Epidermal melanocyte (primary cell): ENCODE measurements at regions not wholly inside any gene's neighbourhood (a gene's known extent, or its start where the extent isn't known, plus 50 kb on each side); places are given as distances from the start of the nearest gene placed in this dataset.

Source experiments
- DNase-seq: peaks from one replicate; pipeline ENCODE4 v3.0.0; 2011; ENCODE audit warnings: low spot score; ENCODE audit not compliant: insufficient read length

DNA sequence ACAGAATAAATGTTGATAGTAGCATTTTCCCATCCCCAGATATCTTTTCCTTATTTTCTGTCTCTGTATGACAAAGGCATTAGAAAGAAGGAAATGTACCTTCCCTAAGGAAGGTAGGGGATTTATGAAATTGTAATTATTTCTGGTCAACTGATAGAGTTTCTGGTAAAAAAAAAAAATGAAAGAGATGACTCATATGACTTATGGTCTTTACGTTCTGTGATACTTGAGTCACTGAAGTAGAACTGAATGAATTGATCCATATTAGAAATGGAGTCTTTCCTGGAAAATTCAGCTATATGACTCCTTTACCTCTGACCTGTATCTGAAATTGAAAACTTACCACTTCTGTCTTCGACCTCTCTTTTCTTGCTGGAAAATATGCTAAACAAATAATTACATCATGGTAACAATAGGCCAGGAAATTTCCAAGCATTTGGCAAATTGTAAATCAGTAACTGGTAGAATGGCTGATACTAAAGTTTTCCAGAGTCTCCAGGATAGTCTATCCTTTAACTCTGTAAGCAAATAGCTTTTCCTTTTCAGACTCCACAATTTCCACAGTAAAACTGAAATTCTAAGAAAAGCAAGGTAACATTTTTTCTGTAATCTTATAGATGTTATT is 364.3 kb upstream of the PTBP2 start:
- no peak for DNase-seq

DNA sequence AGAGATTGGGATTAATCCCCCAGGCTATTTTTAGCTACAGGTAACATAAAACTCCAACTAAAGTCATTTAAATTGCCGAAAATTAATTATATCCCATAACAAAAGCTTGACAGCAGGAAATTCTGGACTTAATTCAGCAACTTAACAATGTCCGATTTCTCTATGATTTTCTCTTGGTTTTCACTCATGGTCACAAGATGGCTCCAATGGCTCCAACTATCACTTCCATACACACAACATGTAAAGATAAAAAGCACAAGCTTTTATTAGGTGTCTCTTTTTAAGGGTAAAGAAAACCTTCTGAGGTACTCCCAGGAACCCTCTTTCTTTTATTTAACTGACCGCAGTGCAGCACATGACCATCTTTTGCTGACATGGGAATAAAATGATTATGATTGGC is 363.5 kb upstream of the PTBP2 start:
- DNase-seq, result no peak

DNA sequence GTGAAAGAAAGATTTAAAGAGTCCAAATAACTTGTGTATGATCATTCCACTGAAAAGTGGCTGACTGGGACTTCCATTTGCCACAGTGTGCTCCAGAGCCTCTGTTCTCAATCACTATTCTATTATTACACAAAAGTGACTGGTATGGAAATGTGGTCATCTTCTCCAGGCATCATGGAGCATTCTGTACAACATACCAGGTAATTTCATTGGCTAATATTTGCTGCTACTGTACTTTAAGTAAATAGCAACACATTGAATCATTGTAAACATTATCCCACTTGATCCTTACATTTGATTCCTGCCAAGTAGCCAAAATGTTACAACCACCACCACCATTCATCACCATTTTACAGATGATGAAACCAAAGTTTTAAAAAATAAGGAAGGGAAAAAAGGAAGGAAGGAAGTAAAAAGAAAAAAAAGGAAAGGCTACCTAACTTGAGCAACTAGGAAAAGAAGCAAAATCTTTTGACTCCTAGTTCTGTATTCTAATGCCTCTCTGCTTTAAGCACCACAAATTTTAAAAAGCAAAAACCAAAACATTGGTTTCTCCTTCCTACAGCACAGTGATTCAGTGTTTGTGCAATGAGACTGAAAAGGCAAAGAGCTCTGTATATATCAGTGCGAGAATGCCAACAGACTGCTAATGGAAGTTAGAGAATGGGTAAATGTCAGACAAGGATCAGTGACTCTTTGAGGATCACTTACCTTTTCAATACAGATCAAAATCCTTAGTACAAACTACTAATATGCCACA is 361.4 kb upstream of the PTBP2 start:
- DNase-seq, result no peak

DNA sequence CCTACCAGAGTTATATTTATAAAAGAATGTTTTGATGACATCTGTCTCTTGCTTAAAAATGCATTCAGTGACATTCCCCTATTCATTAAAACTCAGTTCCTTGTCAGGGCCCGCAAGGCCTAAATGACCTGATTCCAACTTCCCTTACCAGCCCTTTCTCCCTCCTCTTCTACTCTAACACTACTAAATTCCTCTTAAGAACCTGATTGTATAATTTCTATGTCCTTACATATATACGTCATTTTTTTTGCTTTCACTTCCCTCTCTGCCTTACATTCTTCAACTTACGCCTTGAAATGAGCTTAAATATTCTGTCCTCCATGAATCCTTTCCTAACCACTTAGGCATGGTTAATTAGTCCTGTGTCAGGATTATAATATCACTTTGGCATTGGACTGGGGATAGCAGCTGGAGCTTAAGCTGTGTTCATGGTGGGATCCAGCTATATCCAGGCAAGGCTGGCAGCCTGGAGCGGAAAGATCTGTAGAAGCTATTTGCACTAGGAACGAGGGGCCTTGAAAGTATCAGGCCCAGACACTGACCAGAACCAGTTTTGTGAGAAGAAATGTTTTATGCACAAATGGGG is 360.2 kb upstream of the PTBP2 start:
- DNase-seq, result no peak

DNA sequence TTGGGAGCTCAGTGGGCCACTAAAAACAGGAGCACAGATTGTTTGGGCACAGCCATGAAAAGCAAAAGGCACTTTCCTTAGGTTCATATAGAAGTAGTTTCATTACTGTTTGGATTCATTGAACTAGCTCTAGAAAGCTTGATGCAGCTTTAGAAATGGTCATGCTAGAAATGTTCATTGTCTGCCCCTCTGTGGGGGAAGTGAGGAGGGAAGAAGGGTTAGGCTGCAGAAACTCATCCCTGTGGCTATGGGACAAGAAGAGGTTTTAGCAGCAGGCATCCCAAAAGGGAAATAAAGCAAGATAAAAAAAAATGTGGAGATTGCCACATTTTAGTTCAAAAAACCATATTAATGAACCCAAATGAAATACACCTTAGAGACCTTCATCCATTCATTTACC is 359.6 kb upstream of the PTBP2 start:
- no peak for DNase-seq

DNA sequence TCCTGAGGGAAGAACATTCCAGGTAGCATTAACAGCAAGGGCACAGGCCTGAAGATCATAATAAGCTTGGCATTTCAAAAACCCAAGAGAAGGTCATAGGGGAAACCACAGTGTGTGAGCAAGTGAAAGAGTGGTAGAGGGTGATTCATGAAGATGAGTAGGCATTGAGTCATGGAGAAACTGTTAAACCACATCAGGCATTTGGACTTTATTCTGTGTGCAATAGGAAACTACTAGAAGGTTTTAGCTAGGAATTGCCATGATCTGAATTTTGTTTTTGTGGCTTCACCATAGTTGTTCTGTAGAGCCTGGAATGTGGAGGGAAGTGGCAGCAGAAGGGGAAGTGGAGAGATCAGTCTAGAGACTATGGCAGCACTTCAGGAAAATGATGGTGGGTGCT is 359.0 kb upstream of the PTBP2 start:
- DNase-seq, result peak; percentile 42

DNA sequence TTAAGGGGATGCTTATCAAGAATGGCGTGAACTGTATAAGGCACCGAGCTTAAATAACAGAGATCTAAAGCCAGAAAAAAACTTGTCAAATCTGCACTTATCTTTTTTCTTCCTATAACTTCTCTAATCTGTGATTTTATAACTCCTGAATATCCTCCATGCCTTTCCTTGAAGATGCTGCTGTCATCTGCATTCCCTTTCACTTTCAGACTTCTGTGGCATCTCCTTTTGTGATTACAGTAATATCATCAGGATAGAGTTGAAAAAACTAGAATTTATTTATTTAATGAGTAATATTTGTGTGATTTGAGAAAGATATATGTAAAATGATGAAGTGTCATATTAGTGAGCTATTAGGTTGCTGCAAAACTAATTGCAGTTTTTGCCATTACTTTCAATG is 357.8 kb upstream of the PTBP2 start:
- DNase-seq, result no peak

DNA sequence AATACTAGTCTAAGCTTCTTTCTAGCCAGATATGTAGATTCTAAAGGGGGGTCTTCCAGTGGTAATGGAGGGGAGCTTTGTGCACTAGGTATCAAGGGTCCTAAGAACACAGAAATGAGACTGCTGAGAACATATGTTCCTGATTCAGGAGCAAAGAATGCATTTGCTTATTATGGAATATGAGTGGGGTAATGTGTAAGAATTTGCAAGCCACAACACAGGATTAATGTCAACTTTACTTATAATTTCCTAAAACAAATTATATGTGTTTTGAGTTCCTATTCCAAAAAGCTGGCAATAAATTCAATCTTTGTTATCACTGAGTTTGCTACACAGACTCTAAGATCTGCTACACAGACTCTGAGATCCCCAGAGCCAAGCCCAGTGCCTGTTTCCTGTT is 357.0 kb upstream of the PTBP2 start:
- DNase-seq, result no peak

DNA sequence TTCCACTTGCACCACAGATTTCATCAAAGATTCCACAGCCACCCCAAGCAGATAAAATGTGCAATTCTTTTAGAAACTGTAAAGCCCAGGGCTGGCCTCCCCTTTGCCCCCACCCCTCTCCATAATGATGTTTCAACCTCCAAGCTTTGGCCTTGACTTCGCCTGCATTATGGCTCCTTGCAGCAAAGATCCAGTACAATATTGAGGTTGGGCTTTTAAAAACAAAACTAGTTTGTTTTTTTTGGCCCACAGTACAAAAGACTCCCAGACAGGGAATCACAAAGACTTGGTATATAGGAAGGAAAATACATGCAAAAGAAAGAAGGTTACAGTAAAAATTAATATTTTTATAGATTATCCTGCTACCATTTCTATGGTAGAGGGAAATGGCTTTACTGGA is 356.5 kb upstream of the PTBP2 start:
- DNase-seq, result no peak

DNA sequence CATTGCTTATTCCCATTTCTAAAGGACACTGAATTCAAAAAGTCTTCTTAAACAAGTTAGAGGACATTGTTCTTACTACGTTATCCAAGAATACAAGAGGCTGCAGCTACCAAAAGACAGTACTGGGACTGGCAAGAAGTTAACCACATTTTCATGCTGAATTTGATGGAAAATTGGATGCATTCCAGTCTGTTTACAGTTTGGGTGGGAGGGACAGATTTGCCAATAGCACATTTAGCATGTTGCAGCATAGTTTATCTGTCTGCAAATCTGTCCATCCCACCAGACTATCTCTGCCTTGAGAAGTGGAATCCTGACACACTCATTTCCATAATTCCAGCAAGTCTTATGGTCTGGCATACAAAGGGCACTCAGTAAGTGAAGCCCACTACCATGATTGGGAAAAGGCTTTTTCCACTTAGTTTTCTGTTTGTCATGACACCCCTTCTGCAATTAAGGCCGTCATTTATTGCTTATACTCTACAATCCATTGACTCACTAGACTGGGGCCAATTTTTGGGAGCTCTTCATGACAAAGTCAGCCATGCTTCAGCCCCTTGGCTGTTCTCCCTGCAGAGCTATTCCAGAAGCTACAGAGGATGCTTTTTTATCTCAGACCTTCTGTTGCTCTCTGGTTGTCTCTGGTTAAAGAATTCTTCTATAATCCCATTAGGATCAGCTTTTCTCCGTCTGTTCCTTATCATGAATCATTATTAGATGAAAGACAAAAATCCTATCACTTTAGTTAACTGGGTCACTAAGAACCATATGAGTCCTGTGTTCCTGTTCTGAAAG is 355.8 kb upstream of the PTBP2 start:
- no peak for DNase-seq

DNA sequence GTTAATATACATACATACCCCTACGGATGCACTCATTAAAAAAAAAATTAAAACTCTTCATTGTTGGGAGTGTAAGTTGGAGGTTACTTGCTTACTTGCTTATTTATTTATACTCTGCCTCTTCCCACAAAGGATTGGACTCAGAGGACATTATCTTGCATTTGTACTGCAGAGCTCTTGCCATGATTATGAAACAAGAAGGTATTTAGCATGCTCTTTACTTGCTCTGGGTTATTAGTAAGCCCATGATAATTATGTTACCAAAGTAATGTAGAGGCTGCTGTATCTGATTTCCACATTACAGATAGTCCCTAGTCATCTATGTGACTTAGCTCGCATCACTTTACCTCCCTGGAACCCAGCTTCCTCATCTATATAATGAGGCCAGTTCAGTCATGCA is 355.1 kb upstream of the PTBP2 start:
- no peak for DNase-seq

DNA sequence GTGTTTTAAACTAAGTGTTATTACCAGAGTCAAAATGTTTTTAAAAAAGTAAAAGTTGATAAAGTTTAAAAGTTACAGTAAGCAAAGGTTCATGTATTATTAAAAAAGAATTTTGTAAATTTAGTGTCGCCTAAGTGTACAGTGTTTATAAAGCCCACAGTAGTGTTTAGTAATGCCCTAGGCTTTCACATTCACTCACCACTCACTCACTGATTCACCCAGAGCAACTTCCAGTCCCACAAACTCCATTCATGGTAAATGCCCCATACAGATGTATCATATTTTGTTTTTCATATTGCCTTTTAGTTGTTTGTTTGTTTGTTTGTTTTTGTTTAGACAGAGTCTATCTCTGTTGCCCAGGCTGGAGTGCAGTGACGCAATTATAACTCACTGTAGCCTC is 353.8 kb upstream of the PTBP2 start:
- no peak for DNase-seq

DNA sequence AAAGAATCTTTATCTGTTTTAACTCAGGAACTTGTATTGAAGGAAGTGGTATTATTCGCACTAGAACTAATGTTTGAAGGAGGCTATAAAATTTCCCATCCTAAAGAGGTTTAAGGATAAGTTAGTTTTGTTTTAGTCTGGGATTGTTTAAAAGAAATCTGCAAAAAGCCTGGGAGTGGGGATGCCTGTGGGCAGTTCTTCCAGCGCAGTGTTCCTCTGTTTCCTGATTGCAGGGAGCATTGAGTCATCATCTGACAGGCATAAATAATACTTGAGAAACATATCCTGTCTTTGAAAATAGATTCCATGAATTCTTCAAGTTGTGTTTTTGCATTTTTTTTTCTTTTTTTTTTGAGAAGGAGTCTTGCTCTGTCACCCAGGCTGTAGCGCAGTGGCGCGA is 350.8 kb upstream of the PTBP2 start:
- DNase-seq, result no peak

DNA sequence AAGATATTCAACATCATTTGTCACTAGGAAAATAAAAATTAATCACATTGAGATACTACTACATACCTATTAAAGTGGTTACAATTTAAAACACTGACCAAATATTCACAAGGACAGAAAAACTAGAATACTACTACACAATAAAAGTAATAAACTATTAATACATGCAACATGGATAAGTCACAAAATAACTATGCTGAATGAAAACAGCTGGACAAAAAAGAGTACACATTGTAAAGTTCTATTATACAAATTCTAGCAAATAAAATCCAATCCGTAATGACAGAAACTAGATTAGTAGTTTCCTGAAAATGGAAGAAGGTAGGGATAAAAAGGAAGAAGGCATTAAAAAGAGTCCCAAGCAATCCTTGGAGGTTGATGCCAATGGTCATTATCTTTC is 348.7 kb upstream of the PTBP2 start:
- DNase-seq, result no peak

DNA sequence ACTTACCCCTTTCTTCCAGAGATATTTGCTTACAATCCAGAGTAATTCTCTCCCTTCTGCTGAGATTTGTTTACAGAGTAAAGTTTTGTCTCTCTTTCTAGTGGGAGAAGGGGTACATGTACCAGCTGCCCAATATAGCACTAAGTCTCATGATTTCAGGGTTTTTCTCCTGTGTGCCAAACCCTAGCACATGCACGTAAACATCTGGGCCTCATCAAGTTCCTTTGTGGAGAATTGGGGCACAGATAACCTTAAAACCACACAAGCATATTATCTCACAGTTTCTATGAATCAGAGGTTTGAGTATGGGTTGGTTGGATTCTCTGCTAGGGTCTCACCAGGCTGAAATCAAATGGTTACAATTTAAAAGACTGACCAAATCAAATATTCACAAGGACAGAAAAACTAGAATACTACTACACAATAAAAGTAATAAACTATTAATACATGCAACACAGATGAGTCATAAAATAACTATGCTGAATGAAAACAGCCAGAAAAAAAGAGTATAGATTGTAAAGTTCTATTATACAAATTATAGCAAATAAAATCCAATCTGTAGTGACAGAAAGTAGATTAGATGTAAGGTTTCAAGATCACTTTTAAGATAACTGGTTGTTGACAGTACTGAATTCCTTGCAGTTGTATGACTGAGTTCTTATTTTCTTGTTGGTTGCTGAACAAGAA is 347.4 kb upstream of the PTBP2 start:
- no peak for DNase-seq

DNA sequence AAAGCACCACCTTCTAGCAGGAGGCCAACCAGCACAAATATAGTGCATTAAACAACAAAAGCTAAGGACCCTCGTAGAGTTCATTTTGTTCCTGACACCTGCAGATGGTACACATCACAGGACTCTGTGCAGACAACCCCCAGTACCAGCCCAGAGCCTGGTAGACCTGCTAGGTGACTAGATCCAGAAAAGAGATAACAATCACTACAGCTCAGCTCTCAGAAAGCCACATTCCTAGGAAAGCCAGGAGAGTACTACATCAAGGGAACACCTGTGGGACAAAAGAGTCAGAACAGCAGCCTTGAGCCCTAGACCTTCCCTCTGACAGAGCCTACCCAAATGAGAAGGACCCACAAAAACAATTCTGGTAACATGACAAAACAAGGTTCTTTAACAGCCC is 344.7 kb upstream of the PTBP2 start:
- DNase-seq, result no peak

DNA sequence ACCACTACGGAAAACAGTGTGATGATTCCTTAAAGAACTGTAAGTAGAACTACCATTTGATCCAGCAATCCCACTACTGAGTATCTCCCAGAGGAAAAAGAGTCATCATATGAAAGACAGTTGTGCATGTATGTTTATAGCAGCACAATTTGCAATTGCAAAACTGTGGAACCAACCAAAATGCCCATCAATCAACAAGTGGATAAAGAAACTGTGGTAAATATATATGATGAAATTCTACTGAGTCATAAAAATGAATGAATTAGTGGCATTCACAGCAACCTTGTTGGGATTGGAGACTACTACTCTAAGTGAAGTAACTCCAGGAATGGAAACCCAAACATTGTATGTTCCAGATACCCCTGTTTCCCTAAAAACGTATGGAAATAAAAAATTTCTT is 337.0 kb upstream of the PTBP2 start:
- DNase-seq, result no peak

DNA sequence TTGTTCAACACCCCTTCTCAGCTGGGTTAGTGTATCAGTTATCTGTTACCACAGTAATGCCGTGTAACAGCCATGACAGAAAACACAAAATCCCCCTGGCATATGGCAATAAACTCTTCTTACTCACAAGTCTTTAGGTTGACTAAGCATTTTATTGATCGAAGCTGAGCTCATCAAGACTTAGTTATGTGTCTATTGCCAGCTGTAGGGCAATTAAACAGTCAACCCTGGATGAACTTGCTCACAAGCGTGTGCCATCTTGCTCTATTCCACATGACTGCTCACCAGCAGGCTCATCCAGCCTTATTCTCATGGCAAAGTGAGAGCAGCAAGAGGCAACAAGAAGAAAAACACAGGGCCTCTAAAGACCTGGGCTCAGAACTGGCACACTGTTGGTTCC is 333.8 kb upstream of the PTBP2 start:
- no peak for DNase-seq

DNA sequence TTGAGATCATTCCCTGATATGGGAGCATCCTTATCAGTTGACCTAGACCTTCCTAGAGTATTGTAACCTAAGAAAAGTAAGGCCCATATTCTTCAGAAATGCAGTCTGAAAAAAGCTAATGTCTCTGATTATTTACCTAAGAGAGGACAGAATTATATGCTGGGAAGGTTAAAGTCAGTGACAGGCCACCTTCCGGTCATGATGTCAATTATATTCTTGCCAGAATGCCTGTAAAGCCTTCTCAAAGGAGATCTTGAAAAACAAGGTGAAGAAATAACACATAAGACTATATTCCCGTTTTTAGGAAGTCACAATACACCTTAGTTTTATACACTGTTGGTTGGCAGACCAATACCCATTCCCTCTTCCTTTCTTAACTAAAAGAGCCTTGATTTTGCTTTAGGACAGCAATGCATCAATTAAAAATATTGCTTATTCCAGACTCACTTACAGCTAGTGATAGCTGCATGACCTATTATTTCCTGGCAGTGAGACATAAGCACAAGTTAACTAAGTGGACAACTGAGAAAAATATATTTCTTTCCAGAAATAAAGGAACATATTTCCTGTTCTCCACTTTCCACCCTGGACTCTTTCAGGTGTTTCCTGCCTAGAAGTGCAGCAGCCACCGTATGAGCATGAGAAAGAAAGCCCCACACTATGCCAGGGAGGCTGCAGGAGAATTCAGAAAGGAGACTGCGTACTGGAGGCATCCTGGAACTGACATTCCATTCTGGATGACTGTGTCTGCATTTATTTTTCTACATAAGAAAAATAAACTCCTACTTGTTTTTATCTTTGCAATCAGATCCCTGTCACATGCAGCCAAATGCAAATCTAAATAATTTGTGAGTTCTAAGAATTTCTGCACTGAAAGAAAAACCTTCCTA is 332.9 kb upstream of the PTBP2 start:
- no peak for DNase-seq

DNA sequence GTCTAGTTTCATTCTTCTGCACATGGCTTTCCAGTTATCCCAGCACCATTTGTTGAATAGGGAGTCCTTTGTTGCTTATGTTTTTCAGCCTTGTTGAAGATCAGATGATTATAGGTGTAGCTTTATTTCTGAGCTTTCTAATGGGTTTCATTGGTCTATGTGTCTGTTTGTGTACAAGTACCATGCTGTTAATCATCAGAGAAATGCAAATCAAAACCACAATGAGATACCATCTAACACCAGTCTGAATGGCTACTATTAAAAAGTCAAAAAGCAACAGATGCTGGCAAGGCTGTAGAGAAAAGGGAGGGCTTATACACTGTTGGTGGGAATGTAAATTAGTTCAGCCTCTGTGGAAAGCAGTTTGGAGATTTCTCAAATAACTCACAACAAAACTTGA is 321.5 kb upstream of the PTBP2 start:
- DNase-seq, result no peak

DNA sequence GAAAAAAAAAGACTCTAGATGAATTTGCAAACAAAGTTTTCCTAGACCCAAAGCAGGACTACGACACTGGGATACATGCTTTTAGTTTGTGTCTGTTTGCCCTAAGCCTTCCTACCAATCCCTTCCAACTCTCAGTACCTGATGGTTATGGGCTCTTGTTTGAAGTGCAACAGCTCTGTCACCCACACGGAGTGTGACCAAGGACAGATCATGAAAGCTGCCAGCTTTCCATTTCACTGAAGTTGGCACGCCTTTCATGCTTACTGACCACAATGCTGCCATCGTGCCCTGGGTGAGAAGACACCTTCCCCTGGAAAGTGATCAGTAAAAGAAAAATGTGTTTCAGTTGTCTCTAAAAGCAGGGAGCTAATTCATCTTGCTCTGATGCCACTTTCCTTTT is 312.5 kb upstream of the PTBP2 start:
- no peak for DNase-seq
